Gastroesophageal sphincter (tissue), 3 donors: ENCODE measurements at regions not wholly inside any gene's neighbourhood (a gene's known extent, or its start where the extent isn't known, plus 50 kb on each side); places are given as distances from the start of the nearest gene placed in this dataset.

Experiments
- CTCF ChIP-seq, 4 experiments: fragments of 200-600 bp in 2 of 4; fragments of 450-650 bp in 2 of 4; sonication (generic) in 1 of 4; IDR thresholded peaks; one replicate each; pipeline ENCODE4 v1.5.1; 2017 to 2019; ENCODE audit warnings: antibody characterized with exemption in 4 of 4, mild to moderate bottlenecking in 2 of 4, moderate library complexity in 2 of 4
- EP300 ChIP-seq: sonication (generic); formaldehyde crosslinking; IDR thresholded peaks from one replicate; pipeline ENCODE4 v1.6.1; 2017; ENCODE audit warnings: antibody characterized with exemption, mild to moderate bottlenecking
- POLR2A ChIP-seq, 2 donors: fragments of 450-650 bp; IDR thresholded peaks; one replicate each; pipeline ENCODE4 v1.6.1; 2017; ENCODE audit warnings: antibody characterized with exemption in 2 of 2, mild to moderate bottlenecking in 2 of 2, moderate library complexity in 1 of 2
- POLR2AphosphoS5 ChIP-seq: sonication (generic); formaldehyde crosslinking; IDR thresholded peaks from one replicate; pipeline ENCODE4 v1.6.1; 2017; ENCODE audit warnings: antibody characterized with exemption

GRCh38 chr18:78174737-78175136, 804.9 kb upstream of the SALL3 start:
- TF ChIP-seq CTCF (IDR thresholded peaks at IDR 0.05) (no peak), POLR2A (IDR thresholded peaks at IDR 0.05) (no peak), POLR2AphosphoS5 (no peak), EP300 (no peak)
